Neural progenitor cell (in vitro differentiated cells): ENCODE measurements at regions not wholly inside any gene's neighbourhood (a gene's known extent, or its start where the extent isn't known, plus 50 kb on each side); places are given as distances from the start of the nearest gene placed in this dataset.

Experiments used
- DNase-seq: peaks from one replicate; pipeline ENCODE4 v3.0.0-alpha.2; 2016; ENCODE audit warnings: low spot score
- H2AFZ ChIP-seq: fragments of 200-600 bp; sonication (generic); replicated peaks from 2 replicates; pipeline ENCODE4 v1.6.1; 2016; ENCODE audit warnings: antibody characterized with exemption
- H3F3A ChIP-seq: fragments of 200-600 bp; sonication (generic); 2 replicates; pipeline ENCODE4 v1.6.1; 2016; ENCODE audit warnings: antibody characterized with exemption, low read depth
- H3K27ac ChIP-seq: fragments of 200-600 bp; sonication (generic); 2 replicates; pipeline ENCODE4 v1.5.1; 2016; ENCODE audit warnings: mild to moderate bottlenecking
- H3K27me3 ChIP-seq: fragments of 200-600 bp; sonication (generic); 2 replicates; pipeline ENCODE4 v1.6.1; 2016; ENCODE audit warnings: mild to moderate bottlenecking, moderate library complexity
- H3K36me3 ChIP-seq: fragments of 200-600 bp; sonication (generic); 2 replicates; pipeline ENCODE4 v1.5.1; 2016
- H3K4me1 ChIP-seq: fragments of 200-600 bp; sonication (generic); 2 replicates; pipeline ENCODE4 v1.6.1; 2016; ENCODE audit warnings: mixed run types
- H3K4me2 ChIP-seq: fragments of 200-600 bp; sonication (generic); 2 replicates; pipeline ENCODE4 v1.6.1; 2016
- H3K4me3 ChIP-seq: fragments of 200-600 bp; sonication (generic); 2 replicates; pipeline ENCODE4 v1.5.1; 2016
- H3K79me2 ChIP-seq: fragments of 200-600 bp; sonication (generic); 2 replicates; pipeline ENCODE4 v1.6.1; 2016; ENCODE audit warnings: low read depth
- H3K9ac ChIP-seq: fragments of 200-600 bp; sonication (generic); 2 replicates; pipeline ENCODE4 v1.6.1; 2016
- H3K9me3 ChIP-seq: fragments of 200-600 bp; sonication (generic); 2 replicates; pipeline ENCODE4 v1.5.1; 2016; ENCODE audit warnings: low read depth
- H4K20me1 ChIP-seq: fragments of 200-600 bp; sonication (generic); 2 replicates; pipeline ENCODE4 v1.6.1; 2016; ENCODE audit warnings: low read depth
- H3K27ac Mint-ChIP-seq: 3 replicates; pipeline ENCODE4 v1.8.0; 2021; ENCODE audit warnings: mixed read lengths
- H3K27me3 Mint-ChIP-seq: 2 replicates; pipeline ENCODE4 v1.8.0; 2022; ENCODE audit warnings: low read depth, mild to moderate bottlenecking, inconsistent platforms, moderate library complexity, mixed read lengths; ENCODE audit not compliant: insufficient read depth
- H3K36me3 Mint-ChIP-seq: 3 replicates; pipeline ENCODE4 v1.8.0; 2021; ENCODE audit warnings: mixed read lengths
- H3K4me1 Mint-ChIP-seq: 3 replicates; pipeline ENCODE4 v1.8.0; 2021; ENCODE audit warnings: mixed read lengths
- H3K4me3 Mint-ChIP-seq: 3 replicates; pipeline ENCODE4 v1.8.0; 2021; ENCODE audit warnings: mild to moderate bottlenecking, moderate library complexity, mixed read lengths
- H3K9me3 Mint-ChIP-seq: 3 replicates; pipeline ENCODE4 v1.8.0; 2020; ENCODE audit warnings: mixed read lengths
- CTCF ChIP-seq: fragments of 200-600 bp; sonication (generic); IDR thresholded peaks from 2 replicates; pipeline ENCODE4 v1.5.1; 2017; ENCODE audit warnings: antibody characterized with exemption, mild to moderate bottlenecking
- EZH2 ChIP-seq: fragments of 200-600 bp; sonication (generic); IDR thresholded peaks from 2 replicates; pipeline ENCODE4 v1.6.1; 2017; ENCODE audit warnings: antibody characterized with exemption, mild to moderate bottlenecking, moderate library complexity
- EZH2phosphoT487 ChIP-seq: fragments of 200-600 bp; sonication (generic); IDR thresholded peaks from 2 replicates; pipeline ENCODE4 v1.6.1; 2017; ENCODE audit warnings: antibody characterized with exemption

- no peak for TF ChIP-seq CTCF
- Histone ChIP-seq H3K79me2 (no peaks in the 10 kb centered on the region), H3K27me3 (no peaks in the 10 kb centered on the region), H3F3A (no peaks in the 10 kb centered on the region), H3K4me3 (no peak overlapping the region), H3K4me1 (no peaks in the 10 kb centered on the region), H3K9ac (no peak overlapping the region), H4K20me1 (no peaks in the 10 kb centered on the region), H2AFZ (no peak overlapping the region), H3K27ac (no peak overlapping the region), H3K36me3 (no peaks in the 10 kb centered on the region), H3K4me2 (no peak overlapping the region), H3K9me3 (no peaks in the 10 kb centered on the region)
- no peaks in the 10 kb centered on the region for H3K9me3 Mint-ChIP-seq
- no peak for DNase-seq
- H3K4me3 Mint-ChIP-seq, result no peak overlapping the region
- peaks cover 3% of the 10 kb centered on the region for H3K27me3 Mint-ChIP-seq
- H3K27ac Mint-ChIP-seq, result no peak overlapping the region
- H3K36me3 Mint-ChIP-seq, result no peaks in the 10 kb centered on the region
- H3K4me1 Mint-ChIP-seq, result peaks cover 5% of the 10 kb centered on the region
Measured at GRCh38 chr4:145248502-145248901, 68.1 kb upstream of the OTUD4 start.

GRCh38 chr4:145234091-145234706 lies 53.8 kb upstream of the OTUD4 start:
- H3K9me3 ChIP-seq, result no peaks in the 10 kb centered on the region
- H2AFZ ChIP-seq, result peak overlapping the region; percentile 78
- H3K79me2 ChIP-seq, result no peaks in the 10 kb centered on the region
- H3K9ac ChIP-seq, result no peak overlapping the region
- H3K4me1 ChIP-seq, result no peaks in the 10 kb centered on the region
- TF ChIP-seq CTCF (peak; percentile 87), EZH2 (no peak), EZH2phosphoT487 (no peak)
- no peaks in the 10 kb centered on the region for H4K20me1 ChIP-seq
- DNase-seq, result peak; percentile 79
- no peak overlapping the region for H3K4me2 ChIP-seq
- H3K27ac ChIP-seq, result no peak overlapping the region
- Mint-ChIP-seq H3K27ac (no peak overlapping the region), H3K9me3 (no peaks in the 10 kb centered on the region), H3K27me3 (no peaks in the 10 kb centered on the region), H3K36me3 (no peaks in the 10 kb centered on the region), H3K4me1 (no peaks in the 10 kb centered on the region), H3K4me3 (no peak overlapping the region)
- H3K36me3 ChIP-seq, result no peaks in the 10 kb centered on the region
- no peaks in the 10 kb centered on the region for H3F3A ChIP-seq
- H3K4me3 ChIP-seq, result no peak overlapping the region
- no peaks in the 10 kb centered on the region for H3K27me3 ChIP-seq

GRCh38 chr4:145231906-145232700 lies 51.7 kb upstream of the OTUD4 start:
- H3K4me3 Mint-ChIP-seq, result no peak overlapping the region
- H3K4me1 Mint-ChIP-seq, result no peaks in the 10 kb centered on the region
- no peak overlapping the region for H3K4me3 ChIP-seq
- DNase-seq, result no peak
- no peaks in the 10 kb centered on the region for H3K9me3 ChIP-seq
- H3K27me3 Mint-ChIP-seq, result no peaks in the 10 kb centered on the region
- H3K79me2 ChIP-seq, result no peaks in the 10 kb centered on the region
- H3K4me1 ChIP-seq, result no peaks in the 10 kb centered on the region
- H3K36me3 ChIP-seq, result no peaks in the 10 kb centered on the region
- H3K9me3 Mint-ChIP-seq, result no peaks in the 10 kb centered on the region
- no peak overlapping the region for H3K9ac ChIP-seq
- H3K4me2 ChIP-seq, result no peak overlapping the region
- H3K36me3 Mint-ChIP-seq, result no peaks in the 10 kb centered on the region
- no peak overlapping the region for H2AFZ ChIP-seq
- TF ChIP-seq CTCF, result no peak
- no peak for TF ChIP-seq EZH2phosphoT487
- TF ChIP-seq EZH2, result no peak
- H4K20me1 ChIP-seq, result no peaks in the 10 kb centered on the region
- no peaks in the 10 kb centered on the region for H3K27me3 ChIP-seq
- no peaks in the 10 kb centered on the region for H3F3A ChIP-seq
- no peak overlapping the region for H3K27ac Mint-ChIP-seq
- H3K27ac ChIP-seq, result no peak overlapping the region
